H9 (cell line): ENCODE measurements at regions not wholly inside any gene's neighbourhood (a gene's known extent, or its start where the extent isn't known, plus 50 kb on each side); places are given as distances from the start of the nearest gene placed in this dataset.

ENCODE experiments used
- DNase-seq: peaks from one replicate; pipeline ENCODE4 v3.0.0-alpha.2; 2017
- H2AFZ ChIP-seq: one replicate; pipeline ENCODE4 v1.6.1; 2013; ENCODE audit warnings: mild to moderate bottlenecking, low read length, control low read depth, moderate library complexity
- H2AK5ac ChIP-seq: 2 replicates; pipeline ENCODE4 v1.6.1; 2013; ENCODE audit warnings: low read length, control low read depth, mixed read lengths; ENCODE audit not compliant: insufficient read length
- H2BK120ac ChIP-seq: one replicate; pipeline ENCODE4 v1.6.1; 2013; ENCODE audit warnings: low read depth, mild to moderate bottlenecking, low read length, control low read depth, inconsistent platforms; ENCODE audit not compliant: poor library complexity, severe bottlenecking
- H2BK12ac ChIP-seq: 2 replicates; pipeline ENCODE4 v1.6.1; 2013; ENCODE audit warnings: low read length, control low read depth, mixed read lengths, low read depth; ENCODE audit not compliant: insufficient read length
- H2BK15ac ChIP-seq: 2 replicates; pipeline ENCODE4 v1.6.1; 2013; ENCODE audit warnings: low read depth, low read length, control low read depth
- H2BK20ac ChIP-seq: one replicate; pipeline ENCODE4 v1.6.1; 2013; ENCODE audit warnings: low read depth, mild to moderate bottlenecking, low read length, control low read depth, inconsistent platforms; ENCODE audit not compliant: poor library complexity, severe bottlenecking
- H2BK5ac ChIP-seq: 2 replicates; pipeline ENCODE4 v1.6.1; 2013; ENCODE audit warnings: low read length, control low read depth, mixed read lengths; ENCODE audit not compliant: insufficient read length
- H3K14ac ChIP-seq: 2 replicates; pipeline ENCODE4 v1.6.1; 2013; ENCODE audit warnings: low read length, control low read depth; ENCODE audit not compliant: insufficient read depth
- H3K18ac ChIP-seq: 2 replicates; pipeline ENCODE4 v1.6.1; 2013; ENCODE audit warnings: low read depth, mild to moderate bottlenecking, mixed read lengths, low read length, control low read depth; ENCODE audit not compliant: insufficient read length
- H3K23ac ChIP-seq: 2 replicates; pipeline ENCODE4 v1.6.1; 2013; ENCODE audit warnings: low read length, control low read depth, mixed read lengths, low read depth; ENCODE audit not compliant: insufficient read length
- H3K23me2 ChIP-seq: 2 replicates; pipeline ENCODE4 v1.6.1; 2013; ENCODE audit warnings: low read depth, mild to moderate bottlenecking, mixed read lengths, low read length, control low read depth; ENCODE audit not compliant: insufficient read length, poor library complexity, severe bottlenecking
- H3K27ac ChIP-seq: 2 replicates; pipeline ENCODE4 v1.5.1; 2013; ENCODE audit warnings: low read length, control low read depth, mixed read lengths, low read depth; ENCODE audit not compliant: insufficient read length
- H3K27me3 ChIP-seq: 2 replicates; pipeline ENCODE4 v1.6.1; 2013; ENCODE audit warnings: low read length, control low read depth, inconsistent platforms; ENCODE audit not compliant: insufficient read depth
- H3K4ac ChIP-seq: 2 replicates; pipeline ENCODE4 v1.6.1; 2013; ENCODE audit warnings: low read depth, mild to moderate bottlenecking, control low read depth, inconsistent platforms, low read length, moderate library complexity
- H3K4me1 ChIP-seq: 2 replicates; pipeline ENCODE4 v1.6.1; 2013; ENCODE audit warnings: low read length, control low read depth, inconsistent platforms; ENCODE audit not compliant: insufficient read depth
- H3K4me2 ChIP-seq: 2 replicates; pipeline ENCODE4 v1.6.1; 2013; ENCODE audit warnings: low read length, control low read depth, mixed read lengths; ENCODE audit not compliant: insufficient read length, insufficient read depth
- H3K56ac ChIP-seq: 2 replicates; pipeline ENCODE4 v1.6.1; 2013; ENCODE audit warnings: low read depth, mild to moderate bottlenecking, mixed read lengths, low read length, control low read depth; ENCODE audit not compliant: insufficient read length
- H3K79me1 ChIP-seq: 2 replicates; pipeline ENCODE4 v1.6.1; 2013; ENCODE audit warnings: low read depth, mild to moderate bottlenecking, moderate library complexity, low read length, control low read depth, inconsistent platforms; ENCODE audit not compliant: insufficient read depth, poor library complexity, severe bottlenecking
- H3K79me2 ChIP-seq: 2 replicates; pipeline ENCODE4 v1.6.1; 2013; ENCODE audit warnings: low read length, control low read depth, inconsistent platforms; ENCODE audit not compliant: insufficient read depth
- H3K9ac ChIP-seq: 2 replicates; pipeline ENCODE4 v1.6.1; 2013; ENCODE audit warnings: low read length, control low read depth, mixed read lengths; ENCODE audit not compliant: insufficient read length; ENCODE audit errors: extremely low read depth
- H3K9me3 ChIP-seq: one replicate; pipeline ENCODE4 v1.6.1; 2013; ENCODE audit warnings: low read depth, low read length, inconsistent platforms; ENCODE audit not compliant: control insufficient read depth
- H3T11ph ChIP-seq: one replicate; pipeline ENCODE4 v1.6.1; 2013; ENCODE audit warnings: mild to moderate bottlenecking, low read length, control low read depth, inconsistent platforms
- H4K20me1 ChIP-seq: one replicate; pipeline ENCODE4 v1.6.1; 2013; ENCODE audit not compliant: control insufficient read depth, insufficient read length, insufficient read depth
- H4K5ac ChIP-seq: 2 replicates; pipeline ENCODE4 v1.6.1; 2013; ENCODE audit warnings: low read depth, mild to moderate bottlenecking, mixed read lengths, low read length, control low read depth; ENCODE audit not compliant: insufficient read length
- H4K8ac ChIP-seq: replicated peaks from 2 replicates; pipeline ENCODE4 v1.6.1; 2013; ENCODE audit warnings: low read length, control low read depth, mixed read lengths, low read depth; ENCODE audit not compliant: insufficient read length
- H4K91ac ChIP-seq: 2 replicates; pipeline ENCODE4 v1.6.1; 2013; ENCODE audit warnings: low read depth, mild to moderate bottlenecking, moderate library complexity, mixed read lengths, low read length, control low read depth; ENCODE audit not compliant: insufficient read length
- H3K27ac Mint-ChIP-seq, 3 experiments: 2 replicates in 2 of 3; 3 replicates in 1 of 3; pipeline ENCODE4 v1.8.0; 2020 to 2021; ENCODE audit warnings: mixed read lengths in 3 of 3, mild to moderate bottlenecking in 1 of 3, moderate library complexity in 1 of 3
- H3K27me3 Mint-ChIP-seq: 2 replicates; pipeline ENCODE4 v1.8.0; 2021; ENCODE audit warnings: low read depth, mild to moderate bottlenecking, moderate library complexity, mixed read lengths
- H3K36me3 Mint-ChIP-seq, 3 experiments: 2 replicates in 2 of 3; 3 replicates in 1 of 3; pipeline ENCODE4 v1.8.0; 2020 to 2021; ENCODE audit warnings: low read depth in 3 of 3, mixed read lengths in 3 of 3; ENCODE audit not compliant: insufficient read depth in 1 of 3
- H3K4me1 Mint-ChIP-seq, 2 experiments: 2 replicates each; pipeline ENCODE4 v1.8.0; 2020; ENCODE audit warnings: mixed read lengths in 2 of 2
- H3K4me3 Mint-ChIP-seq, 2 experiments: 2 replicates in 1 of 2; 3 replicates in 1 of 2; pipeline ENCODE4 v1.8.0; 2020 to 2021; ENCODE audit warnings: mild to moderate bottlenecking in 2 of 2, mixed read lengths in 2 of 2, moderate library complexity in 1 of 2
- H3K9me3 Mint-ChIP-seq, 2 experiments: 2 replicates in 1 of 2; 3 replicates in 1 of 2; pipeline ENCODE4 v1.8.0; 2020; ENCODE audit warnings: mild to moderate bottlenecking in 2 of 2, mixed read lengths in 2 of 2, moderate library complexity in 1 of 2
- CTCF ChIP-seq: fragments of 200-600 bp; sonication (generic); conservative IDR thresholded peaks from 3 replicates; pipeline ENCODE4 v1.8.0; 2021; ENCODE audit warnings: antibody characterized with exemption, mild to moderate bottlenecking

GRCh38 chr3:24679429-24679828, 184.8 kb upstream of the THRB start:
- Histone ChIP-seq H3K9ac (no peak overlapping the region), H4K91ac (no peak overlapping the region)

More at GRCh38 chr3:24679429-24679828, 184.8 kb upstream of the THRB start:
- Histone ChIP-seq H3K27ac (no peak overlapping the region), H3K18ac (no peak overlapping the region), H4K8ac (no peak overlapping the region), H3K27me3 (no peaks in the 10 kb centered on the region), H3K4me1 (no peaks in the 10 kb centered on the region), H2BK20ac (no peak overlapping the region), H3K23me2 (no peaks in the 10 kb centered on the region), H2BK5ac (no peak overlapping the region), H3K14ac (no peak overlapping the region), H4K5ac (no peak overlapping the region), H4K20me1 (no peaks in the 10 kb centered on the region), H3T11ph (no peak overlapping the region), H3K4ac (no peak overlapping the region), H2BK15ac (no peak overlapping the region), H3K4me2 (no peak overlapping the region), H2AFZ (no peak overlapping the region), H2AK5ac (no peak overlapping the region), H3K79me2 (no peaks in the 10 kb centered on the region), H2BK120ac (no peak overlapping the region), H3K56ac (no peak overlapping the region), H2BK12ac (no peak overlapping the region), H3K79me1 (no peaks in the 10 kb centered on the region), H3K9me3 (no peaks in the 10 kb centered on the region), H3K23ac (no peak overlapping the region)
- H3K4me1 Mint-ChIP-seq, result peaks cover 9 to 12% of the 10 kb centered on the region in 2 experiments
- no peak overlapping the region for H3K4me3 Mint-ChIP-seq
- no peak for DNase-seq
- H3K27me3 Mint-ChIP-seq, result no peaks in the 10 kb centered on the region
- no peak overlapping the region for H3K27ac Mint-ChIP-seq
- H3K36me3 Mint-ChIP-seq, result no peaks in the 10 kb centered on the region
- H3K9me3 Mint-ChIP-seq, result no peaks in the 10 kb centered on the region; a peak in 1 of 5 replicates
- no peak for TF ChIP-seq CTCF
